ENCODE measurements at regions not wholly inside any gene's neighbourhood (a gene's known extent, or its start where the extent isn't known, plus 50 kb on each side); places are given as distances from the start of the nearest gene placed in this dataset.

GRCh38 chr5:43959144-43959543 lies 356.2 kb downstream of the NNT start:
- Histone ChIP-seq H3K4me2 (no peak overlapping the region), H3K27ac (no peak overlapping the region), H3K4me1 (no peaks in the 10 kb centered on the region), H3K4me3 (no peak overlapping the region), H3K9me3 (no peaks in the 10 kb centered on the region)
- WGBS (ENCODE audit: missing lambda C conversion rate), result 0% methylated on average over 2 of the region's 2 CpGs
- ATAC-seq (no peak), DNase-seq (ENCODE audit: low read depth in 1 of 2, low spot score in 1 of 2) (no peak), FAIRE-seq (no peak)
- TF ChIP-seq MAFK (IDR thresholded peaks at IDR 0.05; ENCODE audit: partially characterized antibody) (peak; percentile 55), NFE2L2 (conservative IDR thresholded peaks at IDR 0.05; ENCODE audit: low read length) (no peak), KDM1A (IDR thresholded peaks at IDR 0.05; ENCODE audit: low read depth) (no peak)
- CTCF ChIA-PET, result no interaction called here
- POLR2A ChIA-PET, result no interaction called here

DNA sequence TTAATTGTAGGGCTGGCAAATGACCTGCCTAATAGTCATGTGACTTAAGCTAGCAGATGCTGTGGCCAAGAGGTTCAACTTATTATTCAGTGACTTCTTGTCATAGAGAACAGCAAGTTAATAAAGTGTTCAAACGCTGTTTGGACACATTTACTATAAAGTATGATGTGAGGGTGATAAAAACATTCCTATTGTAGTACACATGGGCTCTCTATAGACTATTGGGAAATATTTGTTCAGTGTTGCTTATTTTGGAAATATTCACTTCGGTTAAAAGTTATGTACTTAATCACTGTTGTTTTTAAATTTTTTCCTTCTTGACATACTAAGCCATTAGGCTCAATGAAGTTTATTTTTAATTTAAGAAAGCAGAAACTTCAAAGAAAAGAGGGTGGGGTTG lies 345.0 kb downstream of the NNT start:
- Histone ChIP-seq H3K4me3 (no peak overlapping the region), H3K4me1 (no peaks in the 10 kb centered on the region), H3K9me3 (no peaks in the 10 kb centered on the region), H3K4me2 (no peak overlapping the region), H3K27ac (no peak overlapping the region)
- no peak for FAIRE-seq
- 4% methylated on average over 2 of the region's 2 CpGs for WGBS (ENCODE audit: missing lambda C conversion rate)
- POLR2A ChIA-PET, result no interaction called here
- no peak for DNase-seq (ENCODE audit: low read depth in 1 of 2, low spot score in 1 of 2)
- CTCF ChIA-PET, result no interaction called here
- TF ChIP-seq ESRRA (IDR thresholded peaks at IDR 0.05; ENCODE audit: borderline replicate concordance, low read length) (no peak), TFCP2L1 (CRISPR knock-in tag; IDR thresholded peaks at IDR 0.05) (no peak), RNF2 (IDR thresholded peaks at IDR 0.05; ENCODE audit: borderline replicate concordance, low read depth) (no peak), CEBPB (IDR thresholded peaks at IDR 0.05) (no peak), RAD21 (conservative IDR thresholded peaks at IDR 0.05 in 1 of 2, IDR thresholded peaks at IDR 0.05 in 1 of 2) (no peak), FOXS1 (CRISPR knock-in tag; IDR thresholded peaks at IDR 0.05) (no peak), JUNB (IDR thresholded peaks at IDR 0.05) (no peak)
- TF ChIP-seq, protein P1, sequence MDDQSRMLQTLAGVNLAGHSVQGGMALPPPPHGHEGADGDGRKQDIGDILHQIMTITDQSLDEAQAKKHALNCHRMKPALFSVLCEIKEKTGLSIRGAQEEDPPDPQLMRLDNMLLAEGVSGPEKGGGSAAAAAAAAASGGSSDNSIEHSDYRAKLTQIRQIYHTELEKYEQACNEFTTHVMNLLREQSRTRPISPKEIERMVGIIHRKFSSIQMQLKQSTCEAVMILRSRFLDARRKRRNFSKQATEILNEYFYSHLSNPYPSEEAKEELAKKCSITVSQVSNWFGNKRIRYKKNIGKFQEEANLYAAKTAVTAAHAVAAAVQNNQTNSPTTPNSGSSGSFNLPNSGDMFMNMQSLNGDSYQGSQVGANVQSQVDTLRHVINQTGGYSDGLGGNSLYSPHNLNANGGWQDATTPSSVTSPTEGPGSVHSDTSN (IDR thresholded peaks at IDR 0.05), result no peak
- ATAC-seq, result no peak

- Histone ChIP-seq H3K4me1 (no peaks in the 10 kb centered on the region), H3K9me3 (no peaks in the 10 kb centered on the region), H3K27ac (no peak overlapping the region), H3K4me2 (no peak overlapping the region), H3K4me3 (no peak overlapping the region)
- no peak for DNase-seq (ENCODE audit: low read depth in 1 of 2, low spot score in 1 of 2)
- CTCF ChIA-PET, result interaction anchor here (0.6 kb wide), 1 partner anchor 13 kb away, joined by 3 read pairs; no protein-coding TSS in a partner anchor
- ATAC-seq, result no peak
- WGBS (ENCODE audit: missing lambda C conversion rate), result 47% methylated on average over 1 of the region's 1 CpG
- no peak for TF ChIP-seq NR3C1 (IDR thresholded peaks at IDR 0.05)
- TF ChIP-seq RAD21 (conservative IDR thresholded peaks at IDR 0.05 in 1 of 2, IDR thresholded peaks at IDR 0.05 in 1 of 2), result no peak
- no peak for TF ChIP-seq ZNF302 (CRISPR knock-in tag; IDR thresholded peaks at IDR 0.05)
- no peak for TF ChIP-seq CHD2 (IDR thresholded peaks at IDR 0.05; ENCODE audit: low read length, partially characterized antibody)
- TF ChIP-seq HMGXB4 (CRISPR knock-in tag; IDR thresholded peaks at IDR 0.05; ENCODE audit: borderline replicate concordance), result no peak
- no peak for TF ChIP-seq MAFK (IDR thresholded peaks at IDR 0.05; ENCODE audit: partially characterized antibody)
- TF ChIP-seq, protein P2, sequence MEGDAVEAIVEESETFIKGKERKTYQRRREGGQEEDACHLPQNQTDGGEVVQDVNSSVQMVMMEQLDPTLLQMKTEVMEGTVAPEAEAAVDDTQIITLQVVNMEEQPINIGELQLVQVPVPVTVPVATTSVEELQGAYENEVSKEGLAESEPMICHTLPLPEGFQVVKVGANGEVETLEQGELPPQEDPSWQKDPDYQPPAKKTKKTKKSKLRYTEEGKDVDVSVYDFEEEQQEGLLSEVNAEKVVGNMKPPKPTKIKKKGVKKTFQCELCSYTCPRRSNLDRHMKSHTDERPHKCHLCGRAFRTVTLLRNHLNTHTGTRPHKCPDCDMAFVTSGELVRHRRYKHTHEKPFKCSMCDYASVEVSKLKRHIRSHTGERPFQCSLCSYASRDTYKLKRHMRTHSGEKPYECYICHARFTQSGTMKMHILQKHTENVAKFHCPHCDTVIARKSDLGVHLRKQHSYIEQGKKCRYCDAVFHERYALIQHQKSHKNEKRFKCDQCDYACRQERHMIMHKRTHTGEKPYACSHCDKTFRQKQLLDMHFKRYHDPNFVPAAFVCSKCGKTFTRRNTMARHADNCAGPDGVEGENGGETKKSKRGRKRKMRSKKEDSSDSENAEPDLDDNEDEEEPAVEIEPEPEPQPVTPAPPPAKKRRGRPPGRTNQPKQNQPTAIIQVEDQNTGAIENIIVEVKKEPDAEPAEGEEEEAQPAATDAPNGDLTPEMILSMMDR (IDR thresholded peaks at IDR 0.05), result no peak
- POLR2A ChIA-PET, result no interaction called here
- FAIRE-seq, result no peak
Observed at GRCh38 chr5:43941806-43942205, 338.8 kb downstream of the NNT start.

DNA sequence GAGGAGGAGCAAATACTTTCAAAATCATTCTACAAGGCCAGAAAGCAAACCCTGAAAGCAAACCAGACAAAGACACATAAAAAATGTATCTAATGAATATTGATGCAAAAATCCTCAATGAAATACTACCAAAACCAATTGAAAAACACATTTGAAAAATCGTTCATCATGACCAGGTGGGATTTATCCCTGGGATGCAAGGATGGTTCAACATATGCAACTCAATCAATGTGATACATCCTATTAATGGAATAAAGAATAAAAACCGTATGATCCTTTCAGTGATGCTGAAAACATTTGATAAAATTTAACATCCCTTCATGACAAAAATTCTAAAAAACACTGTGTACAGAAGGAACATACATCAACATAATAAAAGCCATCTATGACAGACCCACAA lies 337.6 kb downstream of the NNT start:
- no peak for FAIRE-seq

More for the DNA sequence above, 337.6 kb downstream of the NNT start:
- no peak overlapping the region for H3K4me3 ChIP-seq
- H3K4me1 ChIP-seq, result no peaks in the 10 kb centered on the region
- no peak for ATAC-seq
- H3K4me2 ChIP-seq, result no peak overlapping the region
- POLR2A ChIA-PET, result no interaction called here
- 12% methylated on average over 2 of the region's 2 CpGs for WGBS (ENCODE audit: missing lambda C conversion rate)
- no peaks in the 10 kb centered on the region for H3K9me3 ChIP-seq
- no peak overlapping the region for H3K27ac ChIP-seq
- TF ChIP-seq CBX2 (IDR thresholded peaks at IDR 0.05; ENCODE audit: borderline replicate concordance, low read depth) (no peak), EP300 (IDR thresholded peaks at IDR 0.05) (no peak), TFCP2L1 (CRISPR knock-in tag; IDR thresholded peaks at IDR 0.05) (no peak), ZNF302 (CRISPR knock-in tag; IDR thresholded peaks at IDR 0.05) (no peak), NPAS2 (CRISPR knock-in tag; IDR thresholded peaks at IDR 0.05; ENCODE audit: borderline replicate concordance) (no peak)
- TF ChIP-seq, protein P3, sequence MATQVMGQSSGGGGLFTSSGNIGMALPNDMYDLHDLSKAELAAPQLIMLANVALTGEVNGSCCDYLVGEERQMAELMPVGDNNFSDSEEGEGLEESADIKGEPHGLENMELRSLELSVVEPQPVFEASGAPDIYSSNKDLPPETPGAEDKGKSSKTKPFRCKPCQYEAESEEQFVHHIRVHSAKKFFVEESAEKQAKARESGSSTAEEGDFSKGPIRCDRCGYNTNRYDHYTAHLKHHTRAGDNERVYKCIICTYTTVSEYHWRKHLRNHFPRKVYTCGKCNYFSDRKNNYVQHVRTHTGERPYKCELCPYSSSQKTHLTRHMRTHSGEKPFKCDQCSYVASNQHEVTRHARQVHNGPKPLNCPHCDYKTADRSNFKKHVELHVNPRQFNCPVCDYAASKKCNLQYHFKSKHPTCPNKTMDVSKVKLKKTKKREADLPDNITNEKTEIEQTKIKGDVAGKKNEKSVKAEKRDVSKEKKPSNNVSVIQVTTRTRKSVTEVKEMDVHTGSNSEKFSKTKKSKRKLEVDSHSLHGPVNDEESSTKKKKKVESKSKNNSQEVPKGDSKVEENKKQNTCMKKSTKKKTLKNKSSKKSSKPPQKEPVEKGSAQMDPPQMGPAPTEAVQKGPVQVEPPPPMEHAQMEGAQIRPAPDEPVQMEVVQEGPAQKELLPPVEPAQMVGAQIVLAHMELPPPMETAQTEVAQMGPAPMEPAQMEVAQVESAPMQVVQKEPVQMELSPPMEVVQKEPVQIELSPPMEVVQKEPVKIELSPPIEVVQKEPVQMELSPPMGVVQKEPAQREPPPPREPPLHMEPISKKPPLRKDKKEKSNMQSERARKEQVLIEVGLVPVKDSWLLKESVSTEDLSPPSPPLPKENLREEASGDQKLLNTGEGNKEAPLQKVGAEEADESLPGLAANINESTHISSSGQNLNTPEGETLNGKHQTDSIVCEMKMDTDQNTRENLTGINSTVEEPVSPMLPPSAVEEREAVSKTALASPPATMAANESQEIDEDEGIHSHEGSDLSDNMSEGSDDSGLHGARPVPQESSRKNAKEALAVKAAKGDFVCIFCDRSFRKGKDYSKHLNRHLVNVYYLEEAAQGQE (IDR thresholded peaks at IDR 0.05), result no peak
- DNase-seq (ENCODE audit: low read depth in 1 of 2, low spot score in 1 of 2), result no peak
- CTCF ChIA-PET, result no interaction called here
